Kidney (tissue), 13 donors: ENCODE measurements at regions not wholly inside any gene's neighbourhood (a gene's known extent, or its start where the extent isn't known, plus 50 kb on each side); places are given as distances from the start of the nearest gene placed in this dataset.

Experiments used
- DNase-seq, 5 donors: peaks; one replicate each; pipeline ENCODE4 v3.0.0-alpha.2; 2013 to 2020
- FAIRE-seq: peaks from 2 replicates; lab custom pipeline; 2012; peaks lifted over from hg19 to GRCh38; lab: Jason Lieb, UNC
- H3K27ac ChIP-seq, 2 donors: one replicate each; pipeline ENCODE4 v1.7.0; 2013; ENCODE audit warnings: low read depth in 2 of 2, low read length in 2 of 2, inconsistent platforms in 1 of 2
- H3K27me3 ChIP-seq: one replicate; pipeline ENCODE4 v1.7.1; 2013; ENCODE audit warnings: low read length, inconsistent platforms; ENCODE audit not compliant: control insufficient read depth, insufficient read depth
- H3K36me3 ChIP-seq, 3 donors: one replicate each; pipeline versions ENCODE4 v1.7.0 to v1.7.1; 2013; ENCODE audit warnings: low read length in 3 of 3, control low read depth in 1 of 3, inconsistent platforms in 1 of 3; ENCODE audit not compliant: insufficient read depth in 3 of 3, control insufficient read depth in 2 of 3
- H3K4me1 ChIP-seq, 3 donors: one replicate each; pipeline versions ENCODE4 v1.7.0 to v1.7.1; 2013; ENCODE audit warnings: low read length in 3 of 3, inconsistent platforms in 1 of 3, low read depth in 1 of 3; ENCODE audit not compliant: control insufficient read depth in 2 of 3, insufficient read depth in 2 of 3
- H3K4me3 ChIP-seq, 3 donors: one replicate each; pipeline versions ENCODE4 v1.7.0 to v1.8.1; 2013; ENCODE audit warnings: low read length in 3 of 3, control low read depth in 1 of 3, inconsistent platforms in 1 of 3
- H3K9ac ChIP-seq, 3 donors: one replicate each; pipeline versions ENCODE4 v1.7.0 to v1.7.1; 2013; ENCODE audit warnings: low read length in 3 of 3, control low read depth in 1 of 3, inconsistent platforms in 1 of 3
- H3K9me3 ChIP-seq, 3 donors: one replicate each; pipeline versions ENCODE4 v1.7.0 to v1.7.1; 2013; ENCODE audit warnings: low read length in 3 of 3, control low read depth in 1 of 3, inconsistent platforms in 1 of 3; ENCODE audit not compliant: control insufficient read depth in 2 of 3, insufficient read depth in 1 of 3
- intact Hi-C: fragments of 100-400 bp; cut with DNase I; formaldehyde crosslinking; loops from one replicate; pipeline ENCODE4 v1.11.1; 2022
- TF ChIP-seq, protein P1 (sequence below): IDR thresholded peaks from 3 replicates; pipeline ENCODE4 v1.5.1; 2012; ENCODE audit warnings: mild to moderate bottlenecking, moderate library complexity, borderline replicate concordance; ENCODE audit not compliant: insufficient read depth; ENCODE audit errors: extremely low read depth
- donor health status: control.
- donor health status: control.
- donor health status: control.
- donor health status: control.
- donor health status: control.
- donor health status: DM: yes; HTN: yes; CAD: no.
- donor health status: Normal renal cell carcinoma (clear cell type).

- intact Hi-C loops, result no loop called here
- FAIRE-seq, result no peak
- Histone ChIP-seq H3K4me1 (peaks cover 0 to 6% (median 0%) of the 10 kb centered on the region in 3 donors), H3K27me3 (no peaks in the 10 kb centered on the region), H3K4me3 (no peak overlapping the region), H3K27ac (no peak overlapping the region), H3K9ac (no peak overlapping the region), H3K9me3 (peaks cover 0 to 10% (median 0%) of the 10 kb centered on the region in 3 donors), H3K36me3 (no peaks in the 10 kb centered on the region)
- TF ChIP-seq, protein P1, sequence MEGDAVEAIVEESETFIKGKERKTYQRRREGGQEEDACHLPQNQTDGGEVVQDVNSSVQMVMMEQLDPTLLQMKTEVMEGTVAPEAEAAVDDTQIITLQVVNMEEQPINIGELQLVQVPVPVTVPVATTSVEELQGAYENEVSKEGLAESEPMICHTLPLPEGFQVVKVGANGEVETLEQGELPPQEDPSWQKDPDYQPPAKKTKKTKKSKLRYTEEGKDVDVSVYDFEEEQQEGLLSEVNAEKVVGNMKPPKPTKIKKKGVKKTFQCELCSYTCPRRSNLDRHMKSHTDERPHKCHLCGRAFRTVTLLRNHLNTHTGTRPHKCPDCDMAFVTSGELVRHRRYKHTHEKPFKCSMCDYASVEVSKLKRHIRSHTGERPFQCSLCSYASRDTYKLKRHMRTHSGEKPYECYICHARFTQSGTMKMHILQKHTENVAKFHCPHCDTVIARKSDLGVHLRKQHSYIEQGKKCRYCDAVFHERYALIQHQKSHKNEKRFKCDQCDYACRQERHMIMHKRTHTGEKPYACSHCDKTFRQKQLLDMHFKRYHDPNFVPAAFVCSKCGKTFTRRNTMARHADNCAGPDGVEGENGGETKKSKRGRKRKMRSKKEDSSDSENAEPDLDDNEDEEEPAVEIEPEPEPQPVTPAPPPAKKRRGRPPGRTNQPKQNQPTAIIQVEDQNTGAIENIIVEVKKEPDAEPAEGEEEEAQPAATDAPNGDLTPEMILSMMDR, result no peak
- DNase-seq, result no peak
These were observed 110.0 kb upstream of the SLC35B3 start for GRCh38 chr6:8545336-8545735.

DNA sequence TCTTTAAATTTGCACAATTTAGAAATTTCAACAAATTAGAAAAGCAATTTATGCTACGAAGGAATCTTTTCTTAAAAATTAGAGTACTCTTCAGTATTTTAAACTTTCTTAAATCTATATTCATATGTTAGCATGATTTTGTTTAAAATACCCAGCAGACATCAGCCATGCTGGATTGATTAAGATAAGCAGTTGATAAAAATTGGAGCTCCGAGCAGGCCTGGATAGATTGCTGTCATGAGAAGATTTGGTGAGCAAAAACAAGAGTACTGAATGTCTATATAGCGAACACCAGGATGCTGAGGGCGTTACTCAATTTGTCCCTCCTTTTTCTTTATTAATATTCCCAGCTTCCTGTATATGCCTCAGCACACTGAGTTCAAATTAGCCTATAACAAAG is 108.4 kb upstream of the SLC35B3 start:
- intact Hi-C loops, result no loop called here
- DNase-seq (no peak), FAIRE-seq (no peak)
- Histone ChIP-seq H3K9ac (no peak overlapping the region), H3K9me3 (peaks cover 0 to 13% (median 0%) of the 10 kb centered on the region in 3 donors), H3K4me1 (peaks cover 0 to under 1% (median 0%) of the 10 kb centered on the region in 3 donors), H3K27ac (no peak overlapping the region), H3K36me3 (no peaks in the 10 kb centered on the region), H3K27me3 (no peaks in the 10 kb centered on the region), H3K4me3 (no peak overlapping the region)
- TF ChIP-seq, protein P1, result no peak

- H3K27me3 ChIP-seq, result no peaks in the 10 kb centered on the region
These were observed 104.1 kb upstream of the SLC35B3 start for GRCh38 chr6:8539453-8539852.

More at GRCh38 chr6:8539453-8539852, 104.1 kb upstream of the SLC35B3 start:
- TF ChIP-seq, protein P1, result no peak
- peaks cover 0 to 13% (median 0%) of the 10 kb centered on the region in 3 donors for H3K9me3 ChIP-seq
- H3K9ac ChIP-seq, result no peak overlapping the region
- intact Hi-C loops, result no loop called here
- H3K4me1 ChIP-seq, result no peaks in the 10 kb centered on the region
- no peak overlapping the region for H3K4me3 ChIP-seq
- H3K27ac ChIP-seq, result no peak overlapping the region
- no peaks in the 10 kb centered on the region for H3K36me3 ChIP-seq
- DNase-seq (peak in 1 of 5 donors; percentile 12), FAIRE-seq (no peak)
